ENCODE measurements at regions not wholly inside any gene's neighbourhood (a gene's known extent, or its start where the extent isn't known, plus 50 kb on each side); places are given as distances from the start of the nearest gene placed in this dataset.

DNA sequence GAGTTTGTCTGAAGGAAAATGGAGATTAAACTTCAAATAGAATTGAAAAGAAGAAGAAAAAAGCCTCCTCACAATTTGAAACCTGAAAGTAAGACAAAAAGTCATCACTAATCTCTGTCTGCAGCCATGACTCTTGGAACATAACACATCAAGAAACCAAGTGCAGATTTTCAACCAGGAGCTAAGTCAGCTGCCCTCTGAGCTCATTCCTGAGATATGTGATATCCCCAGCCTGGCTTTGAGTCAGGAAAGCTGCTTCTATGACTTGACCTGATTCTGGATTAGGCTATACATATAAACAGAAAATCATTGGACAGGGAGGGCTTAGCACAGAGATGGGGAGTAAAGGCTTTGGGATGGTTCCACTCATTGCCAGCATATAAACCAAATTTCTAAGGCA, 891.4 kb downstream of the TFAP2A start:
- H3K9me3 ChIP-seq (ENCODE audit: control insufficient read depth, low read length): no peaks in the 10 kb centered on the region
- no peaks in the 10 kb centered on the region for H3K36me3 Mint-ChIP-seq (ENCODE audit: low read depth)
- H3K36me3 ChIP-seq (ENCODE audit: control insufficient read depth, insufficient read depth, low read length): no peaks in the 10 kb centered on the region
- H3K4me3 Mint-ChIP-seq: no peak overlapping the region
- no peak overlapping the region for H3K9ac ChIP-seq (ENCODE audit: extremely low read depth, low read length, poor library complexity, severe bottlenecking)
- TF ChIP-seq, protein P1, sequence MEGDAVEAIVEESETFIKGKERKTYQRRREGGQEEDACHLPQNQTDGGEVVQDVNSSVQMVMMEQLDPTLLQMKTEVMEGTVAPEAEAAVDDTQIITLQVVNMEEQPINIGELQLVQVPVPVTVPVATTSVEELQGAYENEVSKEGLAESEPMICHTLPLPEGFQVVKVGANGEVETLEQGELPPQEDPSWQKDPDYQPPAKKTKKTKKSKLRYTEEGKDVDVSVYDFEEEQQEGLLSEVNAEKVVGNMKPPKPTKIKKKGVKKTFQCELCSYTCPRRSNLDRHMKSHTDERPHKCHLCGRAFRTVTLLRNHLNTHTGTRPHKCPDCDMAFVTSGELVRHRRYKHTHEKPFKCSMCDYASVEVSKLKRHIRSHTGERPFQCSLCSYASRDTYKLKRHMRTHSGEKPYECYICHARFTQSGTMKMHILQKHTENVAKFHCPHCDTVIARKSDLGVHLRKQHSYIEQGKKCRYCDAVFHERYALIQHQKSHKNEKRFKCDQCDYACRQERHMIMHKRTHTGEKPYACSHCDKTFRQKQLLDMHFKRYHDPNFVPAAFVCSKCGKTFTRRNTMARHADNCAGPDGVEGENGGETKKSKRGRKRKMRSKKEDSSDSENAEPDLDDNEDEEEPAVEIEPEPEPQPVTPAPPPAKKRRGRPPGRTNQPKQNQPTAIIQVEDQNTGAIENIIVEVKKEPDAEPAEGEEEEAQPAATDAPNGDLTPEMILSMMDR (conservative IDR thresholded peaks at IDR 0.05): no peak
- H3K4me1 ChIP-seq (ENCODE audit: control insufficient read depth, insufficient read depth, low read length): no peaks in the 10 kb centered on the region
- H3K4me3 ChIP-seq (ENCODE audit: low read length): no peak overlapping the region
- no peak for DNase-seq
- H3K27ac Mint-ChIP-seq: no peak overlapping the region
- H3K27me3 Mint-ChIP-seq (ENCODE audit: insufficient read depth): no peaks in the 10 kb centered on the region
- no peaks in the 10 kb centered on the region for H3K27me3 ChIP-seq (ENCODE audit: control insufficient read depth, insufficient read depth, low read length, poor library complexity, severe bottlenecking)
- peaks cover 4% of the 10 kb centered on the region for H3K4me1 Mint-ChIP-seq
- no peaks in the 10 kb centered on the region for H3K9me3 Mint-ChIP-seq
- no peak overlapping the region for H3K27ac ChIP-seq (ENCODE audit: low read depth, low read length)

DNA sequence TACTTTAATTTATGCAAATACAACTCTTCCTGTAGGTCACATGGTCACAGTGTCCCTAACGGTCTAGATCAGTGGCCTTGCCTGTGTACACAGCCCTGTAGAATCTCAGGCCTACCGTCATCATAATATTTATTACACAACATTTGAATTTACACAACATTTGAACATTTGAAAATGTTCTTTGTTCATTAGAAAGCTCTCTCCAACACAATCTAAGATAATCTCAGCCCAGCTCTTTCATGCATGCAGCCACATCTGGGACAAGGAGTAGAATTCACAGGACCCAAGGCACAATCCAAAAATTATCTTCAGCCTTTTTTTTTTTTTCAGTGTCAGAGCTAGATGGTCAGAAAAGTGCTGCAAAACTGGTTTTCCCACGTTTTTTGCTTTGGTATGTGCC, 892.8 kb downstream of the TFAP2A start:
- Histone ChIP-seq H3K36me3 (ENCODE audit: control insufficient read depth, insufficient read depth, low read length) (no peaks in the 10 kb centered on the region), H3K4me3 (ENCODE audit: low read length) (no peak overlapping the region), H3K27me3 (ENCODE audit: control insufficient read depth, insufficient read depth, low read length, poor library complexity, severe bottlenecking) (no peaks in the 10 kb centered on the region), H3K27ac (ENCODE audit: low read depth, low read length) (no peak overlapping the region), H3K9ac (ENCODE audit: extremely low read depth, low read length, poor library complexity, severe bottlenecking) (no peak overlapping the region), H3K9me3 (ENCODE audit: control insufficient read depth, low read length) (no peaks in the 10 kb centered on the region), H3K4me1 (ENCODE audit: control insufficient read depth, insufficient read depth, low read length) (no peaks in the 10 kb centered on the region)
- Mint-ChIP-seq H3K27me3 (ENCODE audit: insufficient read depth) (no peaks in the 10 kb centered on the region), H3K27ac (no peak overlapping the region), H3K9me3 (no peaks in the 10 kb centered on the region), H3K4me3 (no peak overlapping the region), H3K4me1 (peaks cover 4% of the 10 kb centered on the region), H3K36me3 (ENCODE audit: low read depth) (no peaks in the 10 kb centered on the region)
- TF ChIP-seq, protein P1 (conservative IDR thresholded peaks at IDR 0.05): no peak
- DNase-seq: no peak
- WGBS, 2 experiments (ENCODE audit: insufficient coverage in 1 of 2, insufficient read length in 1 of 2): 80 to 86% methylated on average over 1 to 3 of the region's 3 CpGs

DNA sequence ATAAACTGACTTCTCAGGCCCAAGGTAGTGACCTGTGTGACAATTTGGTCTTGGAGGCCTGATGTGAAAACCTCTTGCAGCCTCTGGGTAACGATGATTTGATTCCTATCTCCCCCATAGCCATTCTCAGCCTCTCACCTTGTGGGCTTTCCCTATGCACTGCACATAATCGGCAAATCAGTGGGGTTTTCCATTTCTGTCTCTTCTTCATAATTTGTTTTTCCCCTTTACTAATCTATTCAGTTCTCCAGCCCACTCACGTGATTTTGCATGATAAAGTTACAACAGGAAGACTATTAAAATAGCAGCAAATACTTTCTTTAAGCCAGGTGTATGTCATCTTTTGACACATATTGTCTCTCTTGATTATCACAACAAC, 893.7 kb downstream of the TFAP2A start:
- Histone ChIP-seq H3K4me1 (ENCODE audit: control insufficient read depth, insufficient read depth, low read length) (peaks cover 2% of the 10 kb centered on the region), H3K9ac (ENCODE audit: extremely low read depth, low read length, poor library complexity, severe bottlenecking) (no peak overlapping the region), H3K27me3 (ENCODE audit: control insufficient read depth, insufficient read depth, low read length, poor library complexity, severe bottlenecking) (no peaks in the 10 kb centered on the region), H3K9me3 (ENCODE audit: control insufficient read depth, low read length) (no peaks in the 10 kb centered on the region), H3K27ac (ENCODE audit: low read depth, low read length) (no peak overlapping the region), H3K4me3 (ENCODE audit: low read length) (no peak overlapping the region), H3K36me3 (ENCODE audit: control insufficient read depth, insufficient read depth, low read length) (no peaks in the 10 kb centered on the region)
- Mint-ChIP-seq H3K27me3 (ENCODE audit: insufficient read depth) (no peaks in the 10 kb centered on the region), H3K4me1 (peaks cover 11% of the 10 kb centered on the region), H3K36me3 (ENCODE audit: low read depth) (no peaks in the 10 kb centered on the region), H3K9me3 (no peaks in the 10 kb centered on the region), H3K27ac (no peak overlapping the region), H3K4me3 (no peak overlapping the region)
- 91 to 100% methylated on average over 1 to 3 of the region's 3 CpGs for WGBS, 2 experiments (ENCODE audit: insufficient coverage in 1 of 2, insufficient read length in 1 of 2)
- TF ChIP-seq, protein P1 (conservative IDR thresholded peaks at IDR 0.05): no peak
- DNase-seq: no peak

All from endodermal cell (in vitro differentiated cells).